ENCODE measurements at regions not wholly inside any gene's neighbourhood (a gene's known extent, or its start where the extent isn't known, plus 50 kb on each side); places are given as distances from the start of the nearest gene placed in this dataset.

DNA sequence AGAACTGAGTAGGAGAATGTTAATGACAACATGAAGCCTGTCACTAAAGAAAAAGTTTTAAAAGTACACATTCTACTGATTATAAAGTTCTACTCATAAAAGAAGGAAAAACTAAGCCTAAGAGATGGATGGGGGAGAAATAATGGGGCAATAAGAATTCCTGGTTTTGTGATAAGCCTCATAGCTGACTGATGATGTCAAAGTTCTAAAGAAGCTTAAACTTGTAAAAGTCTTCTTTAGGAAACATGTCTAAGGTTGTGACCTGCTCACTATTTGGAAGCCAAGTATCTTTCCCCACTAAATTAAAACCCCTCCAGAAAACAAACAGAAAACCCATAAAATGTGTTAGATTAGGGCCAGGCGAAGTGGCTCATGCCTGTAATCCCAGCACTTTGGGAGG is 232.9 kb upstream of the GIMD1 start:
- TF ChIP-seq CTCF (conservative IDR thresholded peaks at IDR 0.05; ENCODE audit: low read depth in 2 of 2): no peak
- no peak for TF ChIP-seq EZH2phosphoT487 (IDR thresholded peaks at IDR 0.05; ENCODE audit: unreplicated experiment)
- TF ChIP-seq EZH2 (IDR thresholded peaks at IDR 0.05; ENCODE audit: low read depth, unreplicated experiment): no peak
- no peak for TF ChIP-seq POLR2AphosphoS5 (IDR thresholded peaks at IDR 0.05; ENCODE audit: low read depth)
- TF ChIP-seq NANOG (IDR thresholded peaks at IDR 0.05; ENCODE audit: borderline replicate concordance): no peak
- TF ChIP-seq, protein P1, sequence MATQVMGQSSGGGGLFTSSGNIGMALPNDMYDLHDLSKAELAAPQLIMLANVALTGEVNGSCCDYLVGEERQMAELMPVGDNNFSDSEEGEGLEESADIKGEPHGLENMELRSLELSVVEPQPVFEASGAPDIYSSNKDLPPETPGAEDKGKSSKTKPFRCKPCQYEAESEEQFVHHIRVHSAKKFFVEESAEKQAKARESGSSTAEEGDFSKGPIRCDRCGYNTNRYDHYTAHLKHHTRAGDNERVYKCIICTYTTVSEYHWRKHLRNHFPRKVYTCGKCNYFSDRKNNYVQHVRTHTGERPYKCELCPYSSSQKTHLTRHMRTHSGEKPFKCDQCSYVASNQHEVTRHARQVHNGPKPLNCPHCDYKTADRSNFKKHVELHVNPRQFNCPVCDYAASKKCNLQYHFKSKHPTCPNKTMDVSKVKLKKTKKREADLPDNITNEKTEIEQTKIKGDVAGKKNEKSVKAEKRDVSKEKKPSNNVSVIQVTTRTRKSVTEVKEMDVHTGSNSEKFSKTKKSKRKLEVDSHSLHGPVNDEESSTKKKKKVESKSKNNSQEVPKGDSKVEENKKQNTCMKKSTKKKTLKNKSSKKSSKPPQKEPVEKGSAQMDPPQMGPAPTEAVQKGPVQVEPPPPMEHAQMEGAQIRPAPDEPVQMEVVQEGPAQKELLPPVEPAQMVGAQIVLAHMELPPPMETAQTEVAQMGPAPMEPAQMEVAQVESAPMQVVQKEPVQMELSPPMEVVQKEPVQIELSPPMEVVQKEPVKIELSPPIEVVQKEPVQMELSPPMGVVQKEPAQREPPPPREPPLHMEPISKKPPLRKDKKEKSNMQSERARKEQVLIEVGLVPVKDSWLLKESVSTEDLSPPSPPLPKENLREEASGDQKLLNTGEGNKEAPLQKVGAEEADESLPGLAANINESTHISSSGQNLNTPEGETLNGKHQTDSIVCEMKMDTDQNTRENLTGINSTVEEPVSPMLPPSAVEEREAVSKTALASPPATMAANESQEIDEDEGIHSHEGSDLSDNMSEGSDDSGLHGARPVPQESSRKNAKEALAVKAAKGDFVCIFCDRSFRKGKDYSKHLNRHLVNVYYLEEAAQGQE (IDR thresholded peaks at IDR 0.05; ENCODE audit: unreplicated experiment): no peak
- no peak for TF ChIP-seq CREB1 (CRISPR knock-in tag; IDR thresholded peaks at IDR 0.05; ENCODE audit: low read depth)
- no peak for TF ChIP-seq ZNF331 (CRISPR knock-in tag; IDR thresholded peaks at IDR 0.05; ENCODE audit: low read depth)
- no peak for TF ChIP-seq STAT1 (IDR thresholded peaks at IDR 0.05; ENCODE audit: unreplicated experiment)
- no peak for TF ChIP-seq ETS1 (IDR thresholded peaks at IDR 0.05)
- TF ChIP-seq, protein P2, sequence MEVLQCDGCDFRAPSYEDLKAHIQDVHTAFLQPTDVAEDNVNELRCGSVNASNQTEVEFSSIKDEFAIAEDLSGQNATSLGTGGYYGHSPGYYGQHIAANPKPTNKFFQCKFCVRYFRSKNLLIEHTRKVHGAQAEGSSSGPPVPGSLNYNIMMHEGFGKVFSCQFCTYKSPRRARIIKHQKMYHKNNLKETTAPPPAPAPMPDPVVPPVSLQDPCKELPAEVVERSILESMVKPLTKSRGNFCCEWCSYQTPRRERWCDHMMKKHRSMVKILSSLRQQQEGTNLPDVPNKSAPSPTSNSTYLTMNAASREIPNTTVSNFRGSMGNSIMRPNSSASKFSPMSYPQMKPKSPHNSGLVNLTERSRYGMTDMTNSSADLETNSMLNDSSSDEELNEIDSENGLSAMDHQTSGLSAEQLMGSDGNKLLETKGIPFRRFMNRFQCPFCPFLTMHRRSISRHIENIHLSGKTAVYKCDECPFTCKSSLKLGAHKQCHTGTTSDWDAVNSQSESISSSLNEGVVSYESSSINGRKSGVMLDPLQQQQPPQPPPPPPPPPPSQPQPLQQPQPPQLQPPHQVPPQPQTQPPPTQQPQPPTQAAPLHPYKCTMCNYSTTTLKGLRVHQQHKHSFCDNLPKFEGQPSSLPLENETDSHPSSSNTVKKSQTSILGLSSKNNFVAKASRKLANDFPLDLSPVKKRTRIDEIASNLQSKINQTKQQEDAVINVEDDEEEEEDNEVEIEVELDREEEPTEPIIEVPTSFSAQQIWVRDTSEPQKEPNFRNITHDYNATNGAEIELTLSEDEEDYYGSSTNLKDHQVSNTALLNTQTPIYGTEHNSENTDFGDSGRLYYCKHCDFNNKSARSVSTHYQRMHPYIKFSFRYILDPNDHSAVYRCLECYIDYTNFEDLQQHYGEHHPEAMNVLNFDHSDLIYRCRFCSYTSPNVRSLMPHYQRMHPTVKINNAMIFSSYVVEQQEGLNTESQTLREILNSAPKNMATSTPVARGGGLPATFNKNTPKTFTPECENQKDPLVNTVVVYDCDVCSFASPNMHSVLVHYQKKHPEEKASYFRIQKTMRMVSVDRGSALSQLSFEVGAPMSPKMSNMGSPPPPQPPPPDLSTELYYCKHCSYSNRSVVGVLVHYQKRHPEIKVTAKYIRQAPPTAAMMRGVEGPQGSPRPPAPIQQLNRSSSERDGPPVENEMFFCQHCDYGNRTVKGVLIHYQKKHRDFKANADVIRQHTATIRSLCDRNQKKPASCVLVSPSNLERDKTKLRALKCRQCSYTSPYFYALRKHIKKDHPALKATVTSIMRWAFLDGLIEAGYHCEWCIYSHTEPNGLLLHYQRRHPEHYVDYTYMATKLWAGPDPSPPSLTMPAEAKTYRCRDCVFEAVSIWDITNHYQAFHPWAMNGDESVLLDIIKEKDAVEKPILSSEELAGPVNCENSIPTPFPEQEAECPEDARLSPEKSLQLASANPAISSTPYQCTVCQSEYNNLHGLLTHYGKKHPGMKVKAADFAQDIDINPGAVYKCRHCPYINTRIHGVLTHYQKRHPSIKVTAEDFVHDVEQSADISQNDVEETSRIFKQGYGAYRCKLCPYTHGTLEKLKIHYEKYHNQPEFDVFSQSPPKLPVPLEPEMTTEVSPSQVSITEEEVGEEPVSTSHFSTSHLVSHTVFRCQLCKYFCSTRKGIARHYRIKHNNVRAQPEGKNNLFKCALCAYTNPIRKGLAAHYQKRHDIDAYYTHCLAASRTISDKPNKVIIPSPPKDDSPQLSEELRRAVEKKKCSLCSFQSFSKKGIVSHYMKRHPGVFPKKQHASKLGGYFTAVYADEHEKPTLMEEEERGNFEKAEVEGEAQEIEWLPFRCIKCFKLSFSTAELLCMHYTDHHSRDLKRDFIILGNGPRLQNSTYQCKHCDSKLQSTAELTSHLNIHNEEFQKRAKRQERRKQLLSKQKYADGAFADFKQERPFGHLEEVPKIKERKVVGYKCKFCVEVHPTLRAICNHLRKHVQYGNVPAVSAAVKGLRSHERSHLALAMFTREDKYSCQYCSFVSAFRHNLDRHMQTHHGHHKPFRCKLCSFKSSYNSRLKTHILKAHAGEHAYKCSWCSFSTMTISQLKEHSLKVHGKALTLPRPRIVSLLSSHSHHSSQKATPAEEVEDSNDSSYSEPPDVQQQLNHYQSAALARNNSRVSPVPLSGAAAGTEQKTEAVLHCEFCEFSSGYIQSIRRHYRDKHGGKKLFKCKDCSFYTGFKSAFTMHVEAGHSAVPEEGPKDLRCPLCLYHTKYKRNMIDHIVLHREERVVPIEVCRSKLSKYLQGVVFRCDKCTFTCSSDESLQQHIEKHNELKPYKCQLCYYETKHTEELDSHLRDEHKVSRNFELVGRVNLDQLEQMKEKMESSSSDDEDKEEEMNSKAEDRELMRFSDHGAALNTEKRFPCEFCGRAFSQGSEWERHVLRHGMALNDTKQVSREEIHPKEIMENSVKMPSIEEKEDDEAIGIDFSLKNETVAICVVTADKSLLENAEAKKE (CRISPR knock-in tag; IDR thresholded peaks at IDR 0.05): no peak

Measured in GM23338 (cell line).